Stimulated activated naive CD8-positive, alpha-beta T cell treated with anti-CD3 and anti-CD28 coated beads, Interleukin-15, amount 100 ng/mL, for 72 hours (primary cell): ENCODE measurements at regions not wholly inside any gene's neighbourhood (a gene's known extent, or its start where the extent isn't known, plus 50 kb on each side); places are given as distances from the start of the nearest gene placed in this dataset.

Experiments used
- ATAC-seq: fragments of 150-1000 bp; cut with Tn5 transposase; 2 replicates; pipeline ENCODE4 v1.10.0; 2021; ENCODE audit warnings: mild to moderate bottlenecking, moderate library complexity
- DNase-seq, 2 donors: peaks; one replicate each; pipeline ENCODE4 v3.0.0; 2021 to 2022
- H3K27ac Mint-ChIP-seq, 2 donors: one replicate each; pipeline ENCODE4 v1.8.0; 2022; ENCODE audit warnings: mild to moderate bottlenecking in 2 of 2, mixed read lengths in 2 of 2, moderate library complexity in 2 of 2
- H3K27me3 Mint-ChIP-seq: one replicate; pipeline ENCODE4 v1.8.0; 2022; ENCODE audit warnings: mixed read lengths
- H3K4me1 Mint-ChIP-seq: one replicate; pipeline ENCODE4 v1.8.0; 2022; ENCODE audit warnings: mild to moderate bottlenecking, mixed read lengths
- H3K4me3 Mint-ChIP-seq, 2 donors: one replicate each; pipeline ENCODE4 v1.8.0; 2022; ENCODE audit warnings: mild to moderate bottlenecking in 2 of 2, mixed read lengths in 2 of 2, moderate library complexity in 1 of 2
- H3K9me3 Mint-ChIP-seq, 2 donors: one replicate each; pipeline ENCODE4 v1.8.0; 2022; ENCODE audit warnings: mixed read lengths in 2 of 2

DNA sequence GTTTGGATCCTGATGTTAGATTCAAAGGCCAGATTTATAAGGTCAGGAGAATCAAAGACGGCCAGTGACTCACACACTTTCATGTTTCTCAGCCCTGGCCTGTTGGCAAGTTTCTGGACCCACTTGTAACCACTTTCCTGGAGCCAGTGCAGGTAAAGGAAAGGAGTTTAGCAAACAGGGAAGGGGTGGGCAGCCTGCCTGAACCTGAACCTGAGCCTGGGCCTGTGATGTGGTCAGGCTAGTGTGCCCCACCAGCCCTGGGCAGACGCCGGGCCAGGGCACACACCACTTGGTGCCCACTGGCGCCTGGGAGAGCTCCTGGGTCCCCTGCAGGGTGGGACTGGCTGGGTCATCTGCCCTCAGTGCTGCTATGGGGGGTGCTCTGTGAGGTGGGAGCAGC, 100.5 kb upstream of the SPRED2 start:
- no peak overlapping the region for H3K4me3 Mint-ChIP-seq
- DNase-seq (no peak), ATAC-seq (no peak)
- no peaks in the 10 kb centered on the region for H3K9me3 Mint-ChIP-seq
- peaks cover 5% of the 10 kb centered on the region for H3K27me3 Mint-ChIP-seq
- H3K4me1 Mint-ChIP-seq, result no peaks in the 10 kb centered on the region
- H3K27ac Mint-ChIP-seq, result no peak overlapping the region

DNA sequence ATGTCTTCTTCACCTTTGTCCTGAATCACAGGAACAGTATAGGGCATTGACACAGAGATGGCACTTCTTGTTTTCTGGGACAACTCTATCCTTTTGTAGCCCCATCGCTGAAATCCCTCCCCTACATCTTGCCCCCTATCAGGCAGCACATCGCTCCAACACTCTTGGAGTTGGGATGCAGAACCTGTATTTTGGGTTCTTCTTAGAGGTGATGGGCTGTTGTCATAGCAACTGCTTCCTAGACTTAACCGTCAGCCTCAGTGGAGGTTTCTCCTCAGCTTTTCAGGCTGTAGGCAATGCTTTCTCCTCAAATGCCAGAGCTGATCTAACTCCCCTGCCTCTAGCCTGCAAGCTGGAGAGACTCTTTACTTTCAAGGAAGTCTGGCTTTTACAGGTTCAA, 99.9 kb upstream of the SPRED2 start:
- no peak for ATAC-seq
- Mint-ChIP-seq H3K4me1 (no peaks in the 10 kb centered on the region), H3K4me3 (no peak overlapping the region), H3K9me3 (no peaks in the 10 kb centered on the region), H3K27ac (no peak overlapping the region), H3K27me3 (peaks cover 6% of the 10 kb centered on the region)
- DNase-seq, result no peak

DNA sequence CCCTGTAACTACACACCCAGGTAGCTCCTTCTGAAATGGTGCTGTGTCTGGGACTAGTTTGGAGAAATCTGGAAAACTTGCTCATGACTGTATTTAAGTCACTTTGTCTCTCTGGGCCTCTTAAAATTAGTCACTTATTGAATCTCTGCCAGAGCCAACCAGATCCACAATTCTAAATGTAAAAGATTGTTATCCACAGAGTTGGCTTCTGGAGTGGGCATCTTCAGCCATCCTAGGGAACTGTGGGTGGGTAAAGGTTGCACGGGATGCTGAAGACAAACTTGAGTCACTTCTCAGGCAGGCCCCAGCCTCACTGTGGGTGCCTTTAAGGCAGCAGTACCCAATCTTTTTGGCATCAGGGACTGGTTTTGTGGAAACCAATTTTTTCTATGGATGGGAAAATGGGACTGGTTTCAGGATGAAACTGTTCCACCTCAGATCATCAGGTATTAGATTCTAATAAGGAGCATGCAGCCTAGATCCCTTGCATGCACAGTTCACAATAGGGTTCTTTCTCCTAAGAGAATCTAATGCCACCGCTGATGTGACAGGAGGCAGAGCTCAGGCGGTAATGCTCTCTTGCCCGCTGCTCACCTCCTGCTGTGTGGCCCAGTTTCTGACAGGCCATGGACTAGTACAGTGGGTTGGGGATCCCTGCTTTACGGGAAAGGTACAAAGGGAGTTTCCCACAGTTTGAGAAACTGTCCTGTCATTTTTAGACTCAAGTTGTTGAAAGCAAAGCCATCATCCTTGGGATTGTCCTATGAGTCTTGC, 98.3 kb upstream of the SPRED2 start:
- Mint-ChIP-seq H3K9me3 (no peaks in the 10 kb centered on the region), H3K4me3 (no peak overlapping the region), H3K4me1 (no peaks in the 10 kb centered on the region), H3K27me3 (peaks cover 6% of the 10 kb centered on the region), H3K27ac (no peak overlapping the region)
- DNase-seq (no peak), ATAC-seq (no peak)

DNA sequence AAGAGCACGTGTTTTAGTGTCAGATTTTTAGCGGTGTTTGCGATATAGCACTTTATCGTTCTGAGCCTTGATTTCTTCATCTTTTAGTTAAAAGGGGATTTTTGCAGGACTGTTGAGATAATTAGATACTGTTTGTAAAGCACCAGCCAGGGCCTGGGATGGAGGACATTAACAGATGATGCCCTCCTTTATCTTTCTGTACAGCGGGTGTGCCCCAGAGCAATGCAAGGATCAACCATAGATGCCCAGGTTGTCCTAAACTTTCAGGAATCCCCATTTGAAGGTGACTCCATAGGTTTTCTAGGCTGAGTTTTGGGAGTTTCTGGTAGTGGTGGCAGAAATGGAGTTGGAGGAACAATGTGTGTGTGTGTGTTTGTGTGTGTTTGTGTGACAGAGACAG, 97.0 kb upstream of the SPRED2 start:
- Mint-ChIP-seq H3K27me3 (peaks cover 10% of the 10 kb centered on the region), H3K27ac (no peak overlapping the region), H3K9me3 (peaks cover 0 to 7% of the 10 kb centered on the region in 2 donors), H3K4me1 (no peaks in the 10 kb centered on the region), H3K4me3 (no peak overlapping the region)
- ATAC-seq (no peak), DNase-seq (no peak)

DNA sequence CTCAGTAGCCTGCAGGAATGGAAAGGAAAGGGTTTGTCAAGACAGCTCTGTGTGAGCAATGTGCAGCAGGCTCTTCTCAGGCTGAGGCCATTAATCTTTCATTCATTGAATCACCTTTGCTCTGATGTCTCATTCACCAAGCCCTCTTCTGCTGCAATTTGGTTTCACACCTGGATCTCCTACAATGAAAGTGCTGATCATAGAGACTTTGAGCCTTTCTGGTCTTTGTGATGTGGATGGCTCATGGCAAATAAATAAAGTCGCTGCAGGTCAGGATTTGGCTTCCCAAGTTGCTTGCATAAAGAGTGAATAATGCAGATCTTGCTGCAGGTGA, 95.8 kb upstream of the SPRED2 start:
- ATAC-seq (no peak), DNase-seq (no peak)
- H3K27ac Mint-ChIP-seq, result no peak overlapping the region
- peaks cover 0 to 8% of the 10 kb centered on the region in 2 donors for H3K9me3 Mint-ChIP-seq
- no peak overlapping the region for H3K4me3 Mint-ChIP-seq
- H3K27me3 Mint-ChIP-seq, result peaks cover 14% of the 10 kb centered on the region
- H3K4me1 Mint-ChIP-seq, result no peaks in the 10 kb centered on the region

DNA sequence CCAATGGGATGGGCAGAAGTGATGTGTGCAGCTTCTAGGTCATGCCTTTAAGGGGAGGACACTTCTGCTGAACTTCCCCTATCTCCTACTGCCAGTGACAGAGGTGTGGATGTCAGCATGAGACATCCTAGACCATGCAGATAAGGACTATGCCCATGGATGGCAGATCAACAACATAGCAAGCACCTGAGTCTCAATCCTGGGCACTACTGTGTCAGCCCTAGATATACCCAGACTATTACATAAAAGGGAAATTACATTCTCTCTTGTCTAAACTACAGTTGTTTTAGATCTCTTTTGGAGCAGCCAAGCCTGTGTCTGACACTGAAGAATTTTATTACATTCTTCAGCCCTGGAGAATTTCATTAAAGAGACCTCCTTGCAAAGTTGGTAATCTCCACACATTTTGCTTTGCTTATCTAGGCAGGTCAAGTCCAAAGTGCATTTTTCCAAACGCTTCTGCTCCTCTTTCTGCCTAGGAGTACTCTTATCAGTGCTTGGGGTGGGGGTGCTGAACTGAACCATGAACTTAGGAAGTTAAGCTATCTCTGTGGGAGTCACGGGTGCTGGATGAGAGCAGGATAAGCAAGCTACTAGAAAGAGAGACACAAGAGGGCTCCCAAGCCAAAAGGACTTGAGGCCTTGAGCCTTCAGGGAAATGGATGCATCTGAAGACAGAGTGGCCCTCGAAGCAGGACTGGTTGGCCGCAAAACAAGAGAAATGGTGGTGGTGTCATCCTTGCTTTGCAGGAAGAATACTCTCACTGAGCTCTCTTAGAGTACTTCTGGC, 95.2 kb upstream of the SPRED2 start:
- ATAC-seq (no peak), DNase-seq (no peak)
- H3K9me3 Mint-ChIP-seq, result peaks cover 0 to 8% of the 10 kb centered on the region in 2 donors
- H3K4me3 Mint-ChIP-seq, result no peak overlapping the region
- H3K27ac Mint-ChIP-seq, result no peak overlapping the region
- H3K4me1 Mint-ChIP-seq, result no peaks in the 10 kb centered on the region
- peaks cover 14% of the 10 kb centered on the region for H3K27me3 Mint-ChIP-seq

DNA sequence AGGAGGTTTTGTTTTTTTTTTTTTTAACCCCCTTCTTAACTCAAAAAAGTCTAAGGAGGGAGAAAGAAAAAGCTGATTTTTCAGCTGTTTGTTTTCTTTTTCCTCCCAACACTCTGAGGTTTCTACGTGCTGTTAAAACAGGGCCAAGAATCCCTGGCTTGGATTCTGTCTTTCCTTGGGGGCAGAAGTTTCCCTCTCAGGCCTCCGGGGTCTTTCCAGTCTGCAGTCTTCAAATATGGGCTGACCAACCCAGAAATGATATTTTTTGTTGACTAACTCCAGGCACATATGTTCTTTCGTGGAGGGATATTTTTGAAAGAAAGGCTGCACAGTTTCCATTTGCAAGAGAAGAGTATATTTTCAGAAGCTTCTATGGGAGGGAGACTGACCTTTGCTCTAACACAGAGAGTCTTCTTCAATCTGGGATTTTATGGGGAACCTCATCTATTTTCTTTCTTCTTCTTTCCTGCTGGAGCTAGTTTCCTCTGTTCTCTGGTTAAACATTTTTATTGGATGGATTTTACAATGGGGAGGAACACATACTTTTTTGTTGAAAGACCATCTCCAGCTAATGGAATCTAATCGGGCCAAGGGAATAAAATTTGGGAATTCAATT, 93.3 kb upstream of the SPRED2 start:
- ATAC-seq (no peak), DNase-seq (no peak)
- Mint-ChIP-seq H3K4me3 (no peak overlapping the region), H3K27me3 (peaks cover 14% of the 10 kb centered on the region), H3K9me3 (peaks cover 0 to 8% of the 10 kb centered on the region in 2 donors), H3K4me1 (no peaks in the 10 kb centered on the region), H3K27ac (no peak overlapping the region)

DNA sequence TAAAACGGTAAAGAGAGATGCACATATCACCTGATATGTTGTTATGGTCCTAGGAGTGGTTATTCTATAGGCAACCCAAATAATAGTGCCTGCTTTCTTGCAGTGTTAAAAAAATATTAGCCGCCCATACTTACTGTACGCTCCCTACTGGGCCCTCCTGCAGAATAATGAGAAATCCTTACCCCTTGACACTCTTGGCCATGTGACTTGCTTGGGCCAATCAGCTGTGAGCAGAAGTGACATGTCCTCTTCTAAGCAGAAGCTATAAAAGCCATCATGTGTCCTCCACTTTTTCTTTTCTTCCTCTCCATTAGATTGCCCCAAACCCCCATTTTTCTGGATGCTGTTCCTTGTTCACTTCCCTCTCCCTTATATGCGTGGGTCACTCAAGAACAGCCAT, 90.5 kb upstream of the SPRED2 start:
- H3K27ac Mint-ChIP-seq, result no peak overlapping the region
- H3K27me3 Mint-ChIP-seq, result peaks cover 11% of the 10 kb centered on the region
- no peaks in the 10 kb centered on the region for H3K4me1 Mint-ChIP-seq
- DNase-seq, result no peak
- H3K4me3 Mint-ChIP-seq, result no peak overlapping the region
- ATAC-seq, result no peak
- H3K9me3 Mint-ChIP-seq, result peaks cover 0 to 8% of the 10 kb centered on the region in 2 donors

DNA sequence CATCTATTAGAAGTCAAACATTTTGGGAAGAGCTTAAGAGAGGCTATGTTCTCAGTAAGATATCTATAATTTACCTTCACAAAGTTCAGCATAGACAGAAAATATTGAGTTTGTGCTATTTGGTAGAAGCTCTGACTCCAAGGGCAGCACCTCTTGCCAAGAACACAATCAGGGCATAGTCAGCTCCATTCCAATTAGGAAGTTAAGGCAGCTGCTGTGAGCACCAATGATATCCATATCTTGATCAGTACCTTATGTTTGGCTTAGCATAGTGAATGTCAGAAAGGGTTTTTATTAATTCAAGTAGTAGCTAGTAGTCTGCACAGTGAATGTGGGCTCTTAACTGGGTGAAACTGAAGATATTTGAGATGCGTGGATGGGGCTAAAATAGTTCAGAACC, 86.4 kb upstream of the SPRED2 start:
- no peaks in the 10 kb centered on the region for H3K4me1 Mint-ChIP-seq
- no peak overlapping the region for H3K4me3 Mint-ChIP-seq
- no peak for DNase-seq
- no peak for ATAC-seq
- H3K27me3 Mint-ChIP-seq, result peaks cover 11% of the 10 kb centered on the region
- H3K27ac Mint-ChIP-seq, result no peak overlapping the region
- H3K9me3 Mint-ChIP-seq, result no peaks in the 10 kb centered on the region

DNA sequence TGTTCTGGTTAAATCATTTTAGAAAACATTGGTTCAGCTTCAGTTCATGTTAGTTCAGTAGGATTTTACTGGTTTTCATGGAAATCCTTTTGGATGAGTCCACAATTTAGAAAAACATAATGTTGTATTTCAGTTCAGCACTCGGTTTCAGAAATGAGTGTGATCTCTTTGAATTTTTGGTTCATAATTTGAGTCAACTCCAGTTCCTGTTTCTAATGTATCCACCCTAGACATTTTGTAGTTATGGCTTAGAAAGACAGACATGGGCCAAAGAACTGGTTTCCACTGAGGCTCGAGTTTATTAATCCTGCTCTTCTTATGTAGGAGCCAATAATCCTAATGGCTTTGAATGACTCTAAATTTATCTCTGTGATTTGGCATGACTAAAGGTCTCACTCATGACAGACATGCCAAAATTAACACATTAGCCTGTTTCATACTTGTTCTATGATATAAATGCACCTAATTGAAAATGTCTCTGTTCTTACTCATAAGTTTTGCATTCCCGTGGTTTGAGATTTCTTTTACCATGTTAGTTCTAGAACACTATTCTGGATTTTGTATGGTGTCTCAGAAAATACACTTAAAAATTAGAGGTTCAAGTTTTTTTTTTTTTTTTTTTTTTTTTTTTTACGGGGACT, 82.3 kb upstream of the SPRED2 start:
- DNase-seq (no peak), ATAC-seq (no peak)
- Mint-ChIP-seq H3K27me3 (peaks cover 11% of the 10 kb centered on the region), H3K4me3 (no peak overlapping the region), H3K27ac (no peak overlapping the region), H3K9me3 (no peaks in the 10 kb centered on the region), H3K4me1 (no peaks in the 10 kb centered on the region)

DNA sequence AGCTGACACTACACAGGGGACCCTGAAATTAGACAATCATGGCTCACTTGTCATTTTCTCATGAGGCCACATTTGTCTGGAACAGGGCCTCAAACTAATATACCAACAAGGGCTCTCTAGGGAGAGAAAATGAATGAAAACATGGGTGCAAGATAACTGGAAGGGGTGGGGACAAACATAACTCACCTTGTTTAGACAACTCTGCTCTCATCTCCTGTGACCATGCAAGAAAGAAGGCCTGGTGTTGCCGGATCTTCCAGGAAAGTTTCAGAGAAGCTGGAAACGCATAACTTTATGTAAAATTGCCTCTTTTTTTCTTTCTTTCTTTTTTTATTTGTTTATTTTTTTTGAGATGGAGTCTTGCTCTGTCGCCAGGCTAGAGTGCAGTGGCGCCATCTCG, 80.4 kb upstream of the SPRED2 start:
- ATAC-seq (no peak), DNase-seq (no peak)
- Mint-ChIP-seq H3K4me3 (no peak overlapping the region), H3K27me3 (peaks cover 11% of the 10 kb centered on the region), H3K27ac (no peak overlapping the region), H3K9me3 (no peaks in the 10 kb centered on the region), H3K4me1 (no peaks in the 10 kb centered on the region)

DNA sequence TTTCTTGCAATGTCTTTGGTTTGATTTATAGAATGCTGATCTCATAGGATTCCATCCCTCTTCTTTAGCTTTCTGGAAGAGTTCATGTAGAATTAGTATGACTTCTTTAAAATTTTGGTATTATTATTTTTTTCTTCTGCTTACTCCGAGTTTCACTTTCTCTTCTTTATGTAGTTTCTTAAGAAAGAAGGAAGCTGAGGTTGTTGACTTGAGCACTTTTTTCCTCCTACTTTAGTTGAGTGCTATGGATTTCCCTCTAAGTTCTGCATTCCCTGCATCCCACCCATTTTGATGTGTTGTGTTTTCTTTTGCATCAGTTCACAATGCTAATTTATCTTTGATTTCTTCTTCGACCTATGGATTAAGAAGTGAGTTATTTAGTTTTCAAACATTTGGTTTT, 78.9 kb upstream of the SPRED2 start:
- no peak for ATAC-seq
- H3K4me1 Mint-ChIP-seq, result no peaks in the 10 kb centered on the region
- DNase-seq, result no peak
- H3K27ac Mint-ChIP-seq, result no peak overlapping the region
- no peaks in the 10 kb centered on the region for H3K9me3 Mint-ChIP-seq
- H3K27me3 Mint-ChIP-seq, result peaks cover 11% of the 10 kb centered on the region
- H3K4me3 Mint-ChIP-seq, result no peak overlapping the region

DNA sequence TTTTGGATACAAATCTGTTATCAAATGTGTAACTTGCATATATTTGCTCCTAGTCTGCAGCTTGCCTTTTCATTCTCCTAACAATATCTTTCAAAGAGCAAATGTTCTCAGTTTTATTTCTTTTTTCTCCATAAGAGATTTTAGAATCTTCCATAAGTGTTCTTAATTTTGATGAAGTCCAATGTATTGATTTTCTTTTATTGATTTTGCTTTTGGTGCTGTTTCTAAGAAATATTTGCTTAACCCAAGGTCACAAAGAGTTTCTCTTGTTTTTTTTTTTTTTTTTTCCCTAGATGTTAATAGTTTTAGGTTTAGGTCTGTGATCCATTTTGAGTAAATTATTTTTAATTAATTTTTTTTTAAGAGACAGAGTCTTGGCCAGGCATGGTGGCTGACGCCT, 75.8 kb upstream of the SPRED2 start:
- Mint-ChIP-seq H3K4me3 (no peak overlapping the region), H3K9me3 (no peaks in the 10 kb centered on the region), H3K4me1 (no peaks in the 10 kb centered on the region), H3K27ac (no peak overlapping the region), H3K27me3 (peaks cover 4% of the 10 kb centered on the region)
- DNase-seq (no peak), ATAC-seq (no peak)

DNA sequence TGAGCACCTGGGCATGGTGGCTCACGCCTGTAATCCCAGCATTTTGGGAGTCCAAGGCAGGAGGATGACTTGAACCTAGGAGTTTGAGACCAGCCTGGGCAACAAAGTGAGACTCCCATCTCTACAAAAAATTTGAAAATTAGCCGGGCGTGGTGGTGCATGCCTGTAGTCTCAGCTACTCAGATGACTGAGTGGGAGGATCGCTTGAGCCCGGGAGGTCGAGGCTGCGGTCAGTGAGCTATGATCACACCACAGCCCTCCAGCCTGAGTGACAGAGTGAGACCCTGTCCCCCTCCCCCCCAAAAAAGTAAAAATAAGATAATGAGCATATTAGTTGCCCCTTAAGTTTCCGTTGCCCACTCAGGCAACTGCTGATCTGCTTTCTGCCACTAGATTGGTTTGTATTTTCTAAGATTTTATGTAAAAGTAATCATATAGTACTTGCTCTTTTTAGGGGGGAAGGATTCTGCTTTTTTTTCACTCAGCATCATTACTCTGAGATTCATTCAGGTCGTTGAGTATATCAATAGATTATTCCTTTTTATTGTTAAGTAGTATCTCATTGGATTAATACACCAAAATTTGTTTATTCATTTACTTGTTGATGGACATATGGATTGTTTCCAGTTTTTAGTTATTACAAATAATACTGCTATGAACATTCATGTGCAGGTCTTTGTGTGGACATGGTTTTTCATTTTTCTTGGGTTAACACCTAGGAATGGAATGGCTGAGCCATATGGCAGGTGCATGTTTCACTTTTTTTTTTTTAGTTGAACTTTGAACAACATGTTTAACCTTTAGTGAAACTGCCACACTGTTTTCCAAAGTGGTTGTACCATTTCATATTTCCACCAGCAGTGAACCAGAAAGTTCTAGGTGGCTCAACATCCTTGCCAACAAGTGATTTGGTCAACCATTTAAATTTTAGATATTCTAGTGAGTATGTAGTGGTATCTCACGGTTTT, 75.0 kb upstream of the SPRED2 start:
- Mint-ChIP-seq H3K27ac (no peak overlapping the region), H3K4me1 (no peaks in the 10 kb centered on the region), H3K27me3 (peaks cover 9% of the 10 kb centered on the region), H3K4me3 (no peak overlapping the region), H3K9me3 (no peaks in the 10 kb centered on the region)
- ATAC-seq (no peak), DNase-seq (no peak)
